H1 (cell line): ENCODE measurements at regions not wholly inside any gene's neighbourhood (a gene's known extent, or its start where the extent isn't known, plus 50 kb on each side); places are given as distances from the start of the nearest gene placed in this dataset.

Source experiments
- CTCF ChIA-PET: fragments of 300-600 bp; sonication (Branson Sonifier 250); formaldehyde crosslinking; loops from one replicate; lab custom pipeline; 2021; ENCODE audit not compliant: partially characterized antibody; lab: Charles Lee
- POLR2A ChIA-PET: fragments of 300-600 bp; sonication (Branson Sonifier 250); formaldehyde crosslinking; loops from one replicate; lab custom pipeline; 2021; ENCODE audit warnings: inconsistent platforms; ENCODE audit not compliant: partially characterized antibody; lab: Charles Lee
- DNase-seq, 2 experiments: peaks; one replicate each; pipeline versions ENCODE4 v3.0.0 to v3.0.0-alpha.2; 2010 to 2022; ENCODE audit warnings: low spot score in 2 of 2, low read depth in 1 of 2, mixed read lengths in 1 of 2
- FAIRE-seq: peaks from 2 replicates; lab custom pipeline; 2011; peaks lifted over from hg19 to GRCh38; lab: Jason Lieb, UNC
- H2AFZ ChIP-seq: 2 replicates; pipeline ENCODE4 v1.8.1; 2012; ENCODE audit warnings: low read length, inconsistent platforms
- H2AK5ac ChIP-seq: 2 replicates; pipeline ENCODE4 v1.6.1; 2013; ENCODE audit warnings: low read depth, low read length
- H2BK120ac ChIP-seq: replicated peaks from 2 replicates; pipeline ENCODE3; 2013; ENCODE audit warnings: low read depth, low read length, inconsistent platforms
- H2BK12ac ChIP-seq: 2 replicates; pipeline ENCODE4 v1.6.1; 2013; ENCODE audit warnings: low read depth, low read length
- H2BK15ac ChIP-seq: 2 replicates; pipeline ENCODE4 v1.6.1; 2013; ENCODE audit warnings: low read length
- H2BK20ac ChIP-seq: 2 replicates; pipeline ENCODE4 v1.6.1; 2013; ENCODE audit warnings: low read length
- H2BK5ac ChIP-seq: 2 replicates; pipeline ENCODE4 v1.6.1; 2013; ENCODE audit warnings: low read depth, low read length
- H3K14ac ChIP-seq: 2 replicates; pipeline ENCODE4 v1.6.1; 2013; ENCODE audit warnings: inconsistent platforms; ENCODE audit not compliant: insufficient read length
- H3K18ac ChIP-seq: 2 replicates; pipeline ENCODE4 v1.6.1; 2013; ENCODE audit warnings: low read length; ENCODE audit errors: extremely low read depth
- H3K23ac ChIP-seq: 2 replicates; pipeline ENCODE4 v1.6.1; 2013; ENCODE audit warnings: inconsistent platforms; ENCODE audit not compliant: insufficient read length
- H3K23me2 ChIP-seq: 2 replicates; pipeline ENCODE4 v1.6.1; 2013; ENCODE audit warnings: low read depth, low read length
- H3K27ac ChIP-seq: 2 replicates; pipeline ENCODE4 v1.6.1; 2011; ENCODE audit warnings: low read depth, low read length, inconsistent platforms
- H3K27me3 ChIP-seq, 4 experiments: replicated peaks in 1 of 4; 1 replicate in 1 of 4; 2 replicates in 3 of 4; pipeline versions ENCODE4 v1.6.1 to v1.8.1; 2011 to 2013; ENCODE audit warnings: low read length in 3 of 4, mild to moderate bottlenecking in 3 of 4, inconsistent platforms in 2 of 4, mixed read lengths in 2 of 4, moderate library complexity in 1 of 4; ENCODE audit not compliant: control insufficient read depth in 3 of 4, insufficient read depth in 3 of 4; ENCODE audit errors: extremely low read depth in 1 of 4
- H3K36me3 ChIP-seq, 4 experiments: 2 replicates each; pipeline versions ENCODE4 v1.6.1 to v1.8.1; 2011 to 2013; ENCODE audit warnings: mild to moderate bottlenecking in 4 of 4, low read length in 3 of 4, moderate library complexity in 2 of 4, control low read depth in 1 of 4, inconsistent platforms in 1 of 4; ENCODE audit not compliant: insufficient read depth in 4 of 4, control insufficient read depth in 2 of 4
- H3K4ac ChIP-seq: replicated peaks from 2 replicates; pipeline ENCODE3; 2013; ENCODE audit warnings: low read length, low read depth, mixed read lengths, inconsistent platforms; ENCODE audit not compliant: insufficient read length
- H3K4me1 ChIP-seq, 4 experiments: replicated peaks in 1 of 4; 1 replicate in 1 of 4; 2 replicates in 3 of 4; pipeline versions ENCODE4 v1.6.1 to v1.8.1; 2011 to 2013; ENCODE audit warnings: low read length in 3 of 4, inconsistent platforms in 2 of 4, mixed read lengths in 1 of 4; ENCODE audit not compliant: insufficient read depth in 4 of 4, control insufficient read depth in 3 of 4
- H3K4me2 ChIP-seq, 2 experiments: 2 replicates each; pipeline versions ENCODE4 v1.6.1 to v1.8.1; 2011 to 2013; ENCODE audit warnings: low read depth in 2 of 2, low read length in 2 of 2, control low read depth in 1 of 2, inconsistent platforms in 1 of 2, mild to moderate bottlenecking in 1 of 2; ENCODE audit not compliant: insufficient read depth in 1 of 2
- H3K4me3 ChIP-seq, 4 experiments: fragments of 200-600, 300-600 bp in 1 of 4; sonication (generic), shearing (Covaris generic), sonication (Bioruptor Twin) in 1 of 4; 2 replicates each; pipeline versions ENCODE4 v1.5.1 to v1.8.1; 2011 to 2016; ENCODE audit warnings: low read length in 4 of 4, low read depth in 3 of 4, control low read depth in 2 of 4, inconsistent platforms in 2 of 4, mild to moderate bottlenecking in 2 of 4, mixed read lengths in 1 of 4, moderate library complexity in 1 of 4; ENCODE audit not compliant: insufficient read depth in 2 of 4; ENCODE audit errors: extremely low read depth in 1 of 4
- H3K56ac ChIP-seq: replicated peaks from 2 replicates; pipeline ENCODE3; 2013; ENCODE audit warnings: low read depth, mild to moderate bottlenecking, mixed read lengths, low read length, inconsistent platforms; ENCODE audit not compliant: insufficient read length
- H3K79me1 ChIP-seq: 2 replicates; pipeline ENCODE4 v1.6.1; 2013; ENCODE audit warnings: low read depth, low read length, control low read depth
- H3K79me2 ChIP-seq, 2 experiments: 2 replicates each; pipeline versions ENCODE4 v1.6.1 to v1.8.1; 2012 to 2013; ENCODE audit warnings: low read length in 2 of 2, mild to moderate bottlenecking in 2 of 2, inconsistent platforms in 1 of 2; ENCODE audit not compliant: insufficient read depth in 2 of 2, control insufficient read depth in 1 of 2
- H3K9ac ChIP-seq, 4 experiments: replicated peaks in 1 of 4; 1 replicate in 1 of 4; 2 replicates in 3 of 4; pipeline versions ENCODE4 v1.6.1 to v1.8.1; 2011 to 2013; ENCODE audit warnings: low read depth in 3 of 4, low read length in 3 of 4, control low read depth in 2 of 4, mild to moderate bottlenecking in 2 of 4, moderate library complexity in 2 of 4, inconsistent platforms in 1 of 4; ENCODE audit errors: extremely low read depth in 1 of 4
- H3K9me3 ChIP-seq, 2 experiments: 2 replicates each; pipeline versions ENCODE4 v1.6.1 to v1.8.1; 2012 to 2013; ENCODE audit warnings: mild to moderate bottlenecking in 2 of 2, moderate library complexity in 2 of 2, control low read depth in 1 of 2, inconsistent platforms in 1 of 2, low read depth in 1 of 2, low read length in 1 of 2, mixed read lengths in 1 of 2; ENCODE audit not compliant: insufficient read depth in 2 of 2
- H4K20me1 ChIP-seq, 2 experiments: replicated peaks in 1 of 2; 2 replicates each; pipeline versions ENCODE3 to v1.8.1; 2011 to 2013; ENCODE audit warnings: inconsistent platforms in 2 of 2, low read length in 2 of 2, mild to moderate bottlenecking in 1 of 2; ENCODE audit not compliant: insufficient read depth in 2 of 2, control insufficient read depth in 1 of 2
- H4K5ac ChIP-seq: 2 replicates; pipeline ENCODE4 v1.6.1; 2013; ENCODE audit warnings: low read length, low read depth, mixed read lengths, inconsistent platforms; ENCODE audit not compliant: insufficient read length
- H4K8ac ChIP-seq: 2 replicates; pipeline ENCODE4 v1.8.0; 2013; ENCODE audit warnings: mild to moderate bottlenecking, moderate library complexity, low read length, inconsistent platforms; ENCODE audit not compliant: insufficient read depth; ENCODE audit errors: extremely low read depth
- H4K91ac ChIP-seq: replicated peaks from 2 replicates; pipeline ENCODE3; 2013; ENCODE audit warnings: low read length, mixed read lengths, inconsistent platforms; ENCODE audit not compliant: insufficient read length
- ASH2L ChIP-seq: fragments of 200-600, 300-600 bp; sonication (generic); IDR thresholded peaks from one replicate; pipeline ENCODE4 v1.7.1; 2017; ENCODE audit warnings: low read length
- CBX8 ChIP-seq: fragments of 300-800, 300-1000 bp; sonication (generic); IDR thresholded peaks from 2 replicates; pipeline ENCODE4 v1.7.1; 2016; ENCODE audit warnings: low read depth, low read length, borderline replicate concordance
- CREB1 ChIP-seq: IDR thresholded peaks from 2 replicates; pipeline ENCODE4 v1.6.1; 2012; ENCODE audit warnings: inconsistent platforms
- CTBP2 ChIP-seq: IDR thresholded peaks from 2 replicates; pipeline ENCODE4 v1.7.0; 2011; ENCODE audit warnings: borderline replicate concordance, mild to moderate bottlenecking, moderate library complexity, mixed read lengths, low read length; ENCODE audit not compliant: insufficient read depth, insufficient read length
- GABPA ChIP-seq: IDR thresholded peaks from 2 replicates; pipeline ENCODE4 v1.6.1; 2011; ENCODE audit warnings: mild to moderate bottlenecking, low read length, moderate library complexity, borderline replicate concordance; ENCODE audit not compliant: insufficient read depth
- JUN ChIP-seq: IDR thresholded peaks from 2 replicates; pipeline ENCODE4 v1.6.1; 2011; ENCODE audit warnings: low read depth, mild to moderate bottlenecking, improper control_type of control experiment, low read length
- JUND ChIP-seq: IDR thresholded peaks from 2 replicates; pipeline ENCODE4 v1.6.1; 2011; ENCODE audit warnings: mild to moderate bottlenecking, improper control_type of control experiment, low read length
- KDM5A ChIP-seq: fragments of 200-600 bp; IDR thresholded peaks from 2 replicates; pipeline ENCODE4 v1.7.1; 2012; ENCODE audit warnings: mild to moderate bottlenecking, low read length, inconsistent platforms, mixed read lengths
- PHF8 ChIP-seq: fragments of 200-600 bp; sonication (generic); conservative IDR thresholded peaks from 2 replicates; pipeline ENCODE4 v1.7.1; 2012; ENCODE audit warnings: low read depth, mild to moderate bottlenecking, inconsistent platforms, low read length, moderate library complexity
- SIX5 ChIP-seq: IDR thresholded peaks from 2 replicates; pipeline ENCODE4 v1.6.1; 2011; ENCODE audit warnings: mild to moderate bottlenecking, low read depth, low read length
- SP4 ChIP-seq: IDR thresholded peaks from 2 replicates; pipeline ENCODE4 v1.6.1; 2012; ENCODE audit warnings: low read length, inconsistent platforms
- TAF7 ChIP-seq: optimal IDR thresholded peaks from 2 replicates; pipeline ENCODE3; 2011; ENCODE audit warnings: low read depth, mild to moderate bottlenecking, inconsistent platforms, low read length, moderate library complexity, borderline replicate concordance
- TCF12 ChIP-seq: IDR thresholded peaks from 2 replicates; pipeline ENCODE4 v1.6.1; 2011; ENCODE audit warnings: low read depth, mild to moderate bottlenecking, low read length
- YY1 ChIP-seq: IDR thresholded peaks from 2 replicates; pipeline ENCODE4 v1.6.1; 2011; ENCODE audit warnings: low read depth, mild to moderate bottlenecking, low read length
- WGBS, 2 experiments: shearing (Covaris generic) in 1 of 2; methylation state at CpG; one replicate each; pipeline versions ENCODE4 v1.1.6 to v1.1.7; 2013 to 2015; ENCODE audit warnings: low lambda C conversion rate in 2 of 2, mixed read lengths in 2 of 2, inconsistent platforms in 1 of 2, low coverage in 1 of 2, missing lambda C conversion rate in 1 of 2; ENCODE audit not compliant: insufficient replicate concordance in 2 of 2, insufficient coverage in 1 of 2, insufficient read length in 1 of 2; ENCODE audit errors: extremely low coverage in 1 of 2, missing lambda C conversion rate in 1 of 2; 5-methylcytosine and 5-hydroxymethylcytosine counted together
- TF ChIP-seq, protein P1 (sequence below): IDR thresholded peaks from 2 replicates; pipeline ENCODE4 v1.6.1; 2012; ENCODE audit warnings: low read length, inconsistent platforms

DNA sequence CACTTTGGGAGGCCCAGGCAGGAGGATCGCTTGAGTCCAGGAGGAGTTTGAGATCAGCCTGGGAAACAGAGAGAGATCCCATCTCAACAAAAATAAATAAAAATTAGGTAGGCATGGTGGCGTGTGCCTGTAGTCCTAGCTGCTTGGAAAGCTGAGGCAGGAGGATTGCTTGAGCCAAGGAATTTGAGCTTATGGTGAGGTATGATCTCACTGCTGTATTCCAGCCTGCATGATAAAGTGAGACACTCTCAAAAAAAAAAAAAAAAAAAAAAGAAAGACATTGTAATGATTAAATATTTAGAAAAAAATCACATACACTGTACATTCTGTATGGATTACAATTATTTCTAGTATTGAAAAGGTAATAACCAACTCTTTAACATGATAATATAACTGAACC, 87.1 kb downstream of the SLIT2 start:
- Histone ChIP-seq H3K23ac (no peak overlapping the region), H4K8ac (no peak overlapping the region), H3K4me3 (no peak overlapping the region), H3K79me1 (no peaks in the 10 kb centered on the region), H3K9me3 (no peaks in the 10 kb centered on the region; a peak in 1 of 4 replicates), H3K4me1 (peaks cover 0 to 4% (median 0%) of the 10 kb centered on the region in 4 experiments; a peak in 1 of 7 replicates), H4K91ac (no peak overlapping the region), H2BK5ac (no peak overlapping the region), H3K56ac (no peak overlapping the region), H3K9ac (no peak overlapping the region), H3K18ac (no peak overlapping the region), H2BK12ac (no peak overlapping the region), H3K27me3 (no peaks in the 10 kb centered on the region), H3K79me2 (no peaks in the 10 kb centered on the region), H2AK5ac (no peak overlapping the region), H2BK120ac (no peak overlapping the region), H4K20me1 (no peaks in the 10 kb centered on the region), H3K4ac (no peak overlapping the region), H3K14ac (no peak overlapping the region), H2BK15ac (no peak overlapping the region), H2BK20ac (no peak overlapping the region), H4K5ac (no peak overlapping the region), H3K23me2 (no peaks in the 10 kb centered on the region), H3K27ac (no peak overlapping the region), H3K36me3 (no peaks in the 10 kb centered on the region), H3K4me2 (no peak overlapping the region), H2AFZ (no peak overlapping the region)
- POLR2A ChIA-PET: no interaction called here
- no peak for TF ChIP-seq TCF12
- TF ChIP-seq ASH2L: no peak
- TF ChIP-seq CREB1: no peak
- TF ChIP-seq SIX5: no peak
- TF ChIP-seq YY1: no peak
- TF ChIP-seq CTBP2: no peak
- TF ChIP-seq CBX8: no peak
- no peak for TF ChIP-seq JUND
- TF ChIP-seq GABPA: no peak
- TF ChIP-seq SP4: no peak
- no peak for TF ChIP-seq JUN
- TF ChIP-seq, protein P1, sequence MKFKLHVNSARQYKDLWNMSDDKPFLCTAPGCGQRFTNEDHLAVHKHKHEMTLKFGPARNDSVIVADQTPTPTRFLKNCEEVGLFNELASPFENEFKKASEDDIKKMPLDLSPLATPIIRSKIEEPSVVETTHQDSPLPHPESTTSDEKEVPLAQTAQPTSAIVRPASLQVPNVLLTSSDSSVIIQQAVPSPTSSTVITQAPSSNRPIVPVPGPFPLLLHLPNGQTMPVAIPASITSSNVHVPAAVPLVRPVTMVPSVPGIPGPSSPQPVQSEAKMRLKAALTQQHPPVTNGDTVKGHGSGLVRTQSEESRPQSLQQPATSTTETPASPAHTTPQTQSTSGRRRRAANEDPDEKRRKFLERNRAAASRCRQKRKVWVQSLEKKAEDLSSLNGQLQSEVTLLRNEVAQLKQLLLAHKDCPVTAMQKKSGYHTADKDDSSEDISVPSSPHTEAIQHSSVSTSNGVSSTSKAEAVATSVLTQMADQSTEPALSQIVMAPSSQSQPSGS: no peak
- TF ChIP-seq PHF8: no peak
- TF ChIP-seq TAF7: no peak
- no peak for TF ChIP-seq KDM5A
- 86% methylated on average over 2 of the region's 2 CpGs; no CpG with 5 or more reads in 1 of the 2 experiments for WGBS, 2 experiments
- CTCF ChIA-PET: no interaction called here
- DNase-seq (no peak), FAIRE-seq (no peak)
